Right lobe of liver (tissue), 4 donors: ENCODE measurements at regions not wholly inside any gene's neighbourhood (a gene's known extent, or its start where the extent isn't known, plus 50 kb on each side); places are given as distances from the start of the nearest gene placed in this dataset.

Source experiments
- CTCF ChIP-seq, 4 donors: fragments of 200-600 bp in 3 of 4; fragments of 450-650 bp in 1 of 4; IDR thresholded peaks; one replicate each; pipeline versions ENCODE4 v1.5.1 to v1.8.0; 2016 to 2022; ENCODE audit warnings: antibody characterized with exemption in 4 of 4, mild to moderate bottlenecking in 2 of 4
- POLR2A ChIP-seq: fragments of 450-650 bp; IDR thresholded peaks from one replicate; pipeline ENCODE4 v1.6.1; 2017; ENCODE audit warnings: antibody characterized with exemption, mild to moderate bottlenecking
- donor health status: DM: no; HTN: no; CAD: no.
- donor health status: DM: no; HTN: no; CAD: no.
- donor health status: DM: no; HTN: yes; CAD: no.

GRCh38 chr7:42688056-42688371 is 223.9 kb downstream of the C7orf25 start:
- TF ChIP-seq CTCF (IDR thresholded peaks at IDR 0.05) (no peak), POLR2A (no peak)
